B cell (primary cell): ENCODE measurements at regions not wholly inside any gene's neighbourhood (a gene's known extent, or its start where the extent isn't known, plus 50 kb on each side); places are given as distances from the start of the nearest gene placed in this dataset.
"Not testable (repeated sequence)": the region's sequence is repeated elsewhere in the genome, so short reads cannot be mapped to it uniquely, and the experiment has no call there.

Source experiments
- ATAC-seq: fragments of 200-7000 bp; cut with Tn5 transposase; one replicate; pipeline ENCODE4 v1.10.0; 2021; ENCODE audit warnings: low read depth, mild to moderate bottlenecking, moderate number of reproducible peaks, moderate library complexity
- CTCF ChIA-PET: fragments of 350-600 bp; sonication (Branson Sonifier 250); formaldehyde crosslinking; loops from one replicate; lab custom pipeline; 2021; ENCODE audit warnings: antibody characterized with exemption, inconsistent platforms; lab: Charles Lee
- POLR2A ChIA-PET: fragments of 350-600 bp; sonication (Branson Sonifier 250); formaldehyde crosslinking; loops from one replicate; lab custom pipeline; 2021; ENCODE audit warnings: antibody characterized with exemption; lab: Charles Lee
- DNase-seq: peaks from one replicate; pipeline ENCODE4 v3.0.0; 2013
- H2AFZ ChIP-seq: 2 replicates; pipeline ENCODE4 v1.6.1; 2012; ENCODE audit warnings: mild to moderate bottlenecking, low read depth, low read length; ENCODE audit not compliant: insufficient read depth, poor library complexity, severe bottlenecking
- H3K27ac ChIP-seq, 2 donors: 1 replicate in 1 of 2; 2 replicates in 1 of 2; pipeline ENCODE4 v1.5.1; 2012 to 2013; ENCODE audit warnings: low read length in 2 of 2, mild to moderate bottlenecking in 2 of 2, moderate library complexity in 1 of 2
- H3K27me3 ChIP-seq, 4 experiments: fragments of 200-600 bp in 1 of 4; sonication (generic) in 1 of 4; replicated peaks in 1 of 4; 1 replicate in 2 of 4; 2 replicates in 2 of 4; pipeline versions ENCODE4 v1.6.1 to v1.7.0; 2013 to 2016; ENCODE audit warnings: low read length in 3 of 4, mild to moderate bottlenecking in 2 of 4, mixed read lengths in 1 of 4, moderate library complexity in 1 of 4; ENCODE audit not compliant: insufficient read depth in 4 of 4, control insufficient read depth in 3 of 4; ENCODE audit errors: control extremely low read depth in 1 of 4
- H3K36me3 ChIP-seq, 2 experiments: replicated peaks in 1 of 2; 1 replicate in 1 of 2; 2 replicates in 1 of 2; pipeline versions ENCODE4 v1.6.1 to v1.7.1; 2013; ENCODE audit warnings: low read length in 1 of 2; ENCODE audit not compliant: insufficient read depth in 2 of 2, control insufficient read depth in 1 of 2; ENCODE audit errors: control extremely low read depth in 1 of 2, extremely low read depth in 1 of 2
- H3K4me1 ChIP-seq, 2 donors: fragments of 200-600 bp in 1 of 2; sonication (generic) in 1 of 2; 1 replicate in 1 of 2; 2 replicates in 1 of 2; pipeline versions ENCODE4 v1.5.1 to v1.6.1; 2013 to 2017; ENCODE audit warnings: low read length in 2 of 2; ENCODE audit not compliant: control insufficient read depth in 2 of 2, insufficient read depth in 2 of 2
- H3K4me2 ChIP-seq: replicated peaks from 2 replicates; pipeline ENCODE3; 2012; ENCODE audit warnings: mild to moderate bottlenecking, low read depth, low read length; ENCODE audit not compliant: poor library complexity, severe bottlenecking
- H3K4me3 ChIP-seq, 5 experiments: fragments of 200-600 bp in 1 of 5; sonication (generic) in 1 of 5; 1 replicate in 3 of 5; 2 replicates in 2 of 5; pipeline versions ENCODE4 v1.5.1 to v1.7.0; 2011 to 2016; ENCODE audit warnings: low read length in 4 of 5, mild to moderate bottlenecking in 4 of 5, low read depth in 2 of 5, control low read depth in 1 of 5, moderate library complexity in 1 of 5; ENCODE audit not compliant: insufficient read depth in 1 of 5; ENCODE audit errors: control extremely low read depth in 1 of 5, extremely low read depth in 1 of 5
- H3K79me2 ChIP-seq: fragments of 200-600 bp; sonication (generic); one replicate; pipeline ENCODE4 v1.6.0; 2016; ENCODE audit warnings: low read length; ENCODE audit not compliant: control insufficient read depth, insufficient read depth
- H3K9ac ChIP-seq: fragments of 200-600 bp; sonication (generic); 2 replicates; pipeline ENCODE4 v1.6.1; 2017; ENCODE audit warnings: mild to moderate bottlenecking, low read length, moderate library complexity
- H3K9me3 ChIP-seq, 3 donors: one replicate each; pipeline versions ENCODE4 v1.6.1 to v1.7.1; 2013; ENCODE audit warnings: low read length in 2 of 3; ENCODE audit not compliant: control insufficient read depth in 2 of 3, insufficient read depth in 1 of 3; ENCODE audit errors: control extremely low read depth in 1 of 3
- H4K20me1 ChIP-seq: 2 replicates; pipeline ENCODE4 v1.6.0; 2012; ENCODE audit warnings: mild to moderate bottlenecking, low read length; ENCODE audit not compliant: insufficient read depth, control insufficient read depth, poor library complexity, severe bottlenecking
- H3K27ac Mint-ChIP-seq: one replicate; pipeline ENCODE4 v1.8.0; 2021; ENCODE audit warnings: mixed read lengths
- H3K27me3 Mint-ChIP-seq: one replicate; pipeline ENCODE4 v1.8.0; 2021; ENCODE audit warnings: mixed read lengths
- H3K4me1 Mint-ChIP-seq: one replicate; pipeline ENCODE4 v1.8.0; 2021; ENCODE audit warnings: mixed read lengths
- H3K4me3 Mint-ChIP-seq: one replicate; pipeline ENCODE4 v1.8.0; 2021; ENCODE audit warnings: mixed read lengths
- H3K9me3 Mint-ChIP-seq: one replicate; pipeline ENCODE4 v1.8.0; 2022; ENCODE audit warnings: mixed read lengths; ENCODE audit not compliant: insufficient read depth
- CTCF ChIP-seq: fragments of 200-600 bp; IDR thresholded peaks from one replicate; pipeline ENCODE4 v1.8.0; 2022; ENCODE audit warnings: antibody characterized with exemption, mild to moderate bottlenecking
- EZH2 ChIP-seq: IDR thresholded peaks from 2 replicates; pipeline ENCODE4 v1.6.1; 2012; ENCODE audit warnings: borderline replicate concordance, low read depth, mild to moderate bottlenecking, moderate library complexity, low read length; ENCODE audit not compliant: insufficient read depth, poor library complexity, severe bottlenecking
- WGBS: methylation state at CpG from one replicate; pipeline ENCODE4 v1.1.5; 2013; ENCODE audit warnings: missing lambda C conversion rate; ENCODE audit not compliant: insufficient coverage; 5-methylcytosine and 5-hydroxymethylcytosine counted together
- intact Hi-C: fragments of 100-400 bp; cut with micrococcal nuclease; formaldehyde crosslinking; loops from one replicate; pipeline ENCODE4 v1.10.0; 2022

GRCh38 chr13:64477146-64477545, 2753.0 kb downstream of the PCDH9 start:
- DNase-seq: no peak
- Histone ChIP-seq H3K4me1 (no peaks in the 10 kb centered on the region), H2AFZ (no peak overlapping the region), H3K27ac (no peak overlapping the region), H3K27me3 (no peaks in the 10 kb centered on the region), H4K20me1 (no peaks in the 10 kb centered on the region), H3K4me3 (no peak overlapping the region), H3K36me3 (no peaks in the 10 kb centered on the region), H3K79me2 (no peaks in the 10 kb centered on the region), H3K9me3 (no peaks in the 10 kb centered on the region), H3K4me2 (no peak overlapping the region), H3K9ac (no peak overlapping the region)
- intact Hi-C loops: no loop called here
- TF ChIP-seq CTCF (no peak), EZH2 (no peak)
- Mint-ChIP-seq H3K27me3 (no peaks in the 10 kb centered on the region), H3K27ac (no peak overlapping the region), H3K9me3 (peaks cover 2% of the 10 kb centered on the region), H3K4me1 (no peaks in the 10 kb centered on the region), H3K4me3 (no peak overlapping the region)
- ChIA-PET POLR2A (no interaction called here), CTCF (no interaction called here)
- ATAC-seq: no peak

GRCh38 chr13:64476041-64476568, 2754.0 kb downstream of the PCDH9 start:
- H3K27ac ChIP-seq, H3K9me3 ChIP-seq, H3K4me3 ChIP-seq, H3K79me2 ChIP-seq, H4K20me1 ChIP-seq, H3K4me1 Mint-ChIP-seq, H2AFZ ChIP-seq, H3K27me3 ChIP-seq, H3K27ac Mint-ChIP-seq, H3K4me1 ChIP-seq, DNase-seq, ATAC-seq, CTCF ChIA-PET, H3K36me3 ChIP-seq, H3K4me3 Mint-ChIP-seq, H3K9ac ChIP-seq, H3K9me3 Mint-ChIP-seq, POLR2A ChIA-PET, H3K4me2 ChIP-seq, intact Hi-C loops, H3K27me3 Mint-ChIP-seq: not testable (repeated sequence)
- 94% methylated on average over 2 of the region's 2 CpGs for WGBS
